Vagina (tissue), 2 donors: ENCODE measurements at regions not wholly inside any gene's neighbourhood (a gene's known extent, or its start where the extent isn't known, plus 50 kb on each side); places are given as distances from the start of the nearest gene placed in this dataset.

Source experiments
- POLR2A ChIP-seq, 2 donors: fragments of 450-650 bp; IDR thresholded peaks; one replicate each; pipeline ENCODE4 v1.6.1; 2017; ENCODE audit warnings: antibody characterized with exemption in 2 of 2, mild to moderate bottlenecking in 2 of 2, moderate library complexity in 2 of 2
- TF ChIP-seq, protein P1 (sequence below), 3 experiments: fragments of 450-650 bp in 2 of 3; fragments of 200-600 bp in 1 of 3; sonication (generic) in 1 of 3; IDR thresholded peaks; one replicate each; pipeline ENCODE4 v1.5.1; 2017 to 2019; ENCODE audit warnings: antibody characterized with exemption in 3 of 3, mild to moderate bottlenecking in 2 of 3, moderate library complexity in 2 of 3

DNA sequence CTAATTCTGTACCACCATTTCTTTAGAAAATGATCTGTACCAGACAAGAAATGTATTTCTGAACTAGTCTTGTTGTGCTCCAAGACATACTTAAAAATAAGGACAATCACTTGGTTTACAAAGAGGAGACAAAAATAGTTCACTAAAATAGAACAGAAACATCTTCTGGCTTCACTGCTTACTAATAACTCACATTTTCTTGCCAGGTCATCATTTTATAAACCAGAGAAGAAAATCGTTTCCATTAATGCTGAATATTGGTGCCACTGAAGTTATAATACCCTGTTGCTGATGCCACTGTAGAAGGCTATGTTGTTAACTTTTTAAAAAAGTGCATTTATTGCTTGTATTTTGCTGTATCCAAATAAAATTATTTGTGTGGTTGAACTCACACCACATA lies 94.8 kb upstream of the ZNF236 start:
- no peak for TF ChIP-seq POLR2A (IDR thresholded peaks at IDR 0.05)
- TF ChIP-seq, protein P1, sequence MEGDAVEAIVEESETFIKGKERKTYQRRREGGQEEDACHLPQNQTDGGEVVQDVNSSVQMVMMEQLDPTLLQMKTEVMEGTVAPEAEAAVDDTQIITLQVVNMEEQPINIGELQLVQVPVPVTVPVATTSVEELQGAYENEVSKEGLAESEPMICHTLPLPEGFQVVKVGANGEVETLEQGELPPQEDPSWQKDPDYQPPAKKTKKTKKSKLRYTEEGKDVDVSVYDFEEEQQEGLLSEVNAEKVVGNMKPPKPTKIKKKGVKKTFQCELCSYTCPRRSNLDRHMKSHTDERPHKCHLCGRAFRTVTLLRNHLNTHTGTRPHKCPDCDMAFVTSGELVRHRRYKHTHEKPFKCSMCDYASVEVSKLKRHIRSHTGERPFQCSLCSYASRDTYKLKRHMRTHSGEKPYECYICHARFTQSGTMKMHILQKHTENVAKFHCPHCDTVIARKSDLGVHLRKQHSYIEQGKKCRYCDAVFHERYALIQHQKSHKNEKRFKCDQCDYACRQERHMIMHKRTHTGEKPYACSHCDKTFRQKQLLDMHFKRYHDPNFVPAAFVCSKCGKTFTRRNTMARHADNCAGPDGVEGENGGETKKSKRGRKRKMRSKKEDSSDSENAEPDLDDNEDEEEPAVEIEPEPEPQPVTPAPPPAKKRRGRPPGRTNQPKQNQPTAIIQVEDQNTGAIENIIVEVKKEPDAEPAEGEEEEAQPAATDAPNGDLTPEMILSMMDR (IDR thresholded peaks at IDR 0.05): no peak
